GM20000 (cell line): ENCODE measurements at regions not wholly inside any gene's neighbourhood (a gene's known extent, or its start where the extent isn't known, plus 50 kb on each side); places are given as distances from the start of the nearest gene placed in this dataset.

Source experiments
- DNase-seq: peaks from one replicate; pipeline ENCODE4 v3.0.0; 2012; ENCODE audit warnings: low spot score
- TF ChIP-seq, protein P1 (sequence below): IDR thresholded peaks from 2 replicates; pipeline ENCODE4 v1.5.1; 2012; ENCODE audit warnings: mild to moderate bottlenecking, control low read depth; ENCODE audit errors: extremely low read depth, missing control alignments

DNA sequence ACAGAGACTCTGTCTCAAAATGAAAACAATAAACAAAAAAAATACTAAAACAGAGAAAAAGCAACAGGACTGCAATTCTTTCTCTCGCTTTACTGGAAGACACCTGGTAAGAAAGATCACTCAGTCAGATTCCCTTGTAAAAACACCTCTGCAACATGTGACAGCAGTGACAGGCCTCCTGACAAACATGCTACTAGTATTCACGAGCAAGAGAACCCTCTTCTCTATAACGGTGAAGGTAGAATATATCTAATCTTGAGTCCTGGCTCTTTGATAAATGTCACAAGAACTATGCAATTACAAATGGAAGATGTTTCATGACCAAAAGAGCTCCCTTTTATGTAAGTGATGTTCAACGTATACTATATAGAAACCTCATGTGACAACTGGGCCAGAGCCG lies 986.7 kb upstream of the LRRN3 start:
- TF ChIP-seq, protein P1, sequence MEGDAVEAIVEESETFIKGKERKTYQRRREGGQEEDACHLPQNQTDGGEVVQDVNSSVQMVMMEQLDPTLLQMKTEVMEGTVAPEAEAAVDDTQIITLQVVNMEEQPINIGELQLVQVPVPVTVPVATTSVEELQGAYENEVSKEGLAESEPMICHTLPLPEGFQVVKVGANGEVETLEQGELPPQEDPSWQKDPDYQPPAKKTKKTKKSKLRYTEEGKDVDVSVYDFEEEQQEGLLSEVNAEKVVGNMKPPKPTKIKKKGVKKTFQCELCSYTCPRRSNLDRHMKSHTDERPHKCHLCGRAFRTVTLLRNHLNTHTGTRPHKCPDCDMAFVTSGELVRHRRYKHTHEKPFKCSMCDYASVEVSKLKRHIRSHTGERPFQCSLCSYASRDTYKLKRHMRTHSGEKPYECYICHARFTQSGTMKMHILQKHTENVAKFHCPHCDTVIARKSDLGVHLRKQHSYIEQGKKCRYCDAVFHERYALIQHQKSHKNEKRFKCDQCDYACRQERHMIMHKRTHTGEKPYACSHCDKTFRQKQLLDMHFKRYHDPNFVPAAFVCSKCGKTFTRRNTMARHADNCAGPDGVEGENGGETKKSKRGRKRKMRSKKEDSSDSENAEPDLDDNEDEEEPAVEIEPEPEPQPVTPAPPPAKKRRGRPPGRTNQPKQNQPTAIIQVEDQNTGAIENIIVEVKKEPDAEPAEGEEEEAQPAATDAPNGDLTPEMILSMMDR, result no peak
- DNase-seq, result no peak

DNA sequence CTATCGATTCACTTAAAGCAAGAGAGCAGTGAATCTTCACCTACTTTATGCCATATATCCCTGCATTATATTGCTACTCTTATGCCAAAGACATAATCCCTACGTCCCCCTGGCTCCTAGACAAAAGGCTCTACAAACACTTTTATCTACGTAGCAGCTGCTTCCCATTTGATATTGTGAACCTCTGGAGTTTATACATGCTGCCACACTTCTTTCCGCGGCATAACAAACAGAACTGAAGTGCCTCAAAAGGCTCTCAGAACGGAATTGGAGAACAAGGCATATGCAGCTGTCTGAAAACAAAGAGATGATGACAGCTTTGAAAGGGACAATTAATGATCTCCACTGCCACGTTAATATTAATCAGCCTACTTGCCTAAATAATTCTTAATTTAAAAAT lies 985.6 kb upstream of the LRRN3 start:
- TF ChIP-seq, protein P1, result no peak
- DNase-seq, result no peak

DNA sequence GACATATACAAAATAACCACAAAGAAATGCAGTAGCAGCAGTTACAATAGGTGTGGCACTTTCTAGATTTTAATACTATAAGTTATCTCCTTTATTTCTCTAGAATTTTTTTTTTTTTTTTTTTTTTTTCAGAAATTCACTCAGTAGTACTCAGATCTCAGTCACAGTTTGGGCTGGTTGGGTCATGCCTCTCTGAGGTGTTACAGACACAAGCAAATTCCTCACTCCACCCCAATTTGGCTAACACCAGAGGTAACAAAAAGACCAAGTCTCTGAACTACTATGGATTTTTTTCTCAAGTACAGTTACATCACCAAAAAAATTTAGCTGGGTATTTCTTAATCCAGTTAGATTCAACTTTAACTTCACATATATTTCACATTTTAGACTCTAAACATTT lies 985.1 kb upstream of the LRRN3 start:
- DNase-seq, result no peak

DNA sequence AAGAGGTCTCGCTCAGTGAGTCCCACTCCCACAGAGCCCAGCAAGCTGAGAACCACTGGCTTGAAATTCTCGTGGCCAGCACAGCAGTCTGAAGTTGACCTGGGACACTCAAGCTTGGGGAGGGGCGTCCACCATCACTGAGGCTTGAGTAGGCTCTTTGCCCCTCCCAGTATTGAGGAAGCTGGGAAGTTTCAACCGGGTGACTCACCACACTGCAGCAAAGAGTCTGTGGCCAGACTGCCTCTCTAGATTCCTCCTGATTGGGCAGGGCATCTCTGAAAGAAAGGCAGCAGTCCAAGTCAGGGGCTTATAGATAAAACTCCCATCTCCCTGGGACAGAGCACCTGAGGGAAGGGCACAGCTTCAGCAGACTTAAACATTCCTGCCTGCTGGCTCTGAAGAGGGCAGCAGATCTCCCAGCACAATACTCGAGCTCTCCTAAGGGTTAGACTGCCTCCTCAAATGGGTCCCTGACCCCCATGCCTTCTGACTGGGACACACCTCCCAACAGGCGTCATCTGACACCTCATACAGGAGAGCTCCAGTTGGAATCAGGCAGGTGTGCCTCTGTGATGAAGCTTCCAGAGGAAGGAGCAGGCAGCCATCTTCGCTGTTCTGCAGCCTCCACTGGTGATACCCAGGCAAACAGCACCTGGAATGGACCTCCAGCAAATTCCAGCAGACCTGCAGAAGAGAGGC lies 970.9 kb upstream of the LRRN3 start:
- TF ChIP-seq, protein P1, result no peak
- DNase-seq, result no peak

More for the DNA sequence above, 985.1 kb upstream of the LRRN3 start:
- TF ChIP-seq, protein P1, result no peak

DNA sequence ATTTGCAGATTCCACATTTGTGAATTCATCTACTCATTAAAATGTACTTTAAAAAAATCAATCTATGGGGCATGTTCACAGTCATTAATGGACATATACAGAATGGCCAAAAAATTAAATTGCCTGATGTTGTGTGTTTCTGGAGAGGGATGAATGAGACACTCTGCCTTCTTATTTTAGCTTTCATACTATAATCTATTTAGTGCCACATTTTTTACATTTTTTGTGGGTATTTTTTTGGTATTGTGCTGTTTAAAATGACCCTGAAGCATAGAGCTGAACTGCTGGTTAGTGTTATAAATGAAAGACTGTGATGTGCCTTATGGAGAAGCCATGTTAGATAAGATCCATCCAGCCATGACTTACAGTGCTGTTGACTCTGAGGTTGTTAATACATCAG lies 961.8 kb upstream of the LRRN3 start:
- TF ChIP-seq, protein P1, result no peak

DNA sequence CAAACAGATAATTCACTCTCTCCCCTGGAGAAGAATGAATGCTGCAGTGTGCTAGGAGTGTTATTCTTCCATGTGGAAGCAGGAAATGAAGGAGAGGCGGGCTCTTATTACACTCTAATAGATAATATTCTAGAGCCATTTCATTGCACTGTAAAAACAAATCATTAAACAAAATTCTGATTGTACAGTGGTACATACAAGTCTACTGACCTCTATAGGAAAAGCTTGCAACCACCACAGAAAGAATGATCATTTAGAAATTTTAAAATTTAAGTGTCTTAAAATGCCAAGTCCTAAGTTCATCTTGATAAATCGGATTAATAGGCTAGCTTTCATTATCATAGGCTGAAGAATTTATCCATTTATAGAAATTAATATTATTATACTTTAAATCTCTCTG lies 960.3 kb upstream of the LRRN3 start:
- DNase-seq, result no peak
- TF ChIP-seq, protein P1, result no peak

More for the DNA sequence above, 961.8 kb upstream of the LRRN3 start:
- DNase-seq, result no peak

DNA sequence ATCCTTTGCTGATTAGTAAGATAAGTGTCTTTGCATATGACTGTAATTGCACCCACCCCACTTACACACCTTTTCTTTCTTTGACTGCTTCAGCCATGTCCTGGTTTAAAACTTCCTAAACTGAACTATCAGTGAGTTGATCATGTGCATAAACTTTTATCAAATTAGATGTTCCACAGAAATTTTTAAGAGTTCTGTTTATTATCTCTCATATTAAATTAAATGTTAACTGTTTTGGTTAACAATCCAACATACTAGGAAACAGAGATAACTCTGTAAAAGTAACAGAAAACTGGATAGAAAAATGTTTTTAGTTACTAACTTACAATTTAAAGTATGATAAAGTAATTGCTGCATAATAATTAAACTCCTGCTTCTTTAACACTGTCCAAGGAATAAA lies 959.6 kb upstream of the LRRN3 start:
- DNase-seq, result no peak
- TF ChIP-seq, protein P1, result no peak
